HG03354 (cell line): ENCODE measurements at regions not wholly inside any gene's neighbourhood (a gene's known extent, or its start where the extent isn't known, plus 50 kb on each side); places are given as distances from the start of the nearest gene placed in this dataset.
"Not testable (repeated sequence)": the region's sequence is repeated elsewhere in the genome, so short reads cannot be mapped to it uniquely, and the experiment has no call there.

ENCODE experiments used
- ATAC-seq: cut with Tn5 transposase; IDR thresholded peaks from one replicate; pipeline ENCODE4 v1.9.1; 2021; ENCODE audit warnings: mild to moderate bottlenecking; ENCODE audit not compliant: unreplicated experiment, poor library complexity, severe bottlenecking

- ATAC-seq: no peak
Observed at GRCh38 chr4:79850626-79851025, 222.4 kb downstream of the ANTXR2 start.

- no peak for ATAC-seq
Observed at GRCh38 chr4:79848329-79848728, 224.7 kb downstream of the ANTXR2 start.

DNA sequence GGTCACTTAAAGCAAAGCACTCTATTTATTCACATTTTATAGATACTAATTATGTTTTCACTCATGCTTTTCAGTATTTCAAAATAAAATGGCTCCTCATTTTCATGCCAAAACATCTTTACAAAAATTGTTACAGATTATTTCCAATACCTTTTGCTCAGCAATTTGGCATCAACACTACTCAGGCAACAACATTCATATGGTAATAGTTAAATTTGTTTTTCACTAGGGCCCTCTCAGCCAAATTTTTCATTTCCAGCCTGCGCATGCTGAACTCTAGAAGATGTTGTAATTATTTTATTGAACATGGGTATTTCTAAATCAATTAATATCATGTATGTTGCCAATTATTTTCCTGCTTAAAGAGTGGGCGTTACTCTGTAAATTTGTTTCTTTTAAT is 225.6 kb downstream of the ANTXR2 start:
- ATAC-seq: no peak

- ATAC-seq: no peak
Observed at GRCh38 chr4:79842162-79842561, 230.9 kb downstream of the ANTXR2 start.

GRCh38 chr4:79833857-79834256 is 239.2 kb downstream of the ANTXR2 start:
- no peak for ATAC-seq

GRCh38 chr4:79831701-79832514 is 241.1 kb downstream of the ANTXR2 start:
- ATAC-seq: no peak

- ATAC-seq: no peak
Observed at GRCh38 chr4:79831119-79831528, 241.9 kb downstream of the ANTXR2 start.

- ATAC-seq: no peak
Observed at GRCh38 chr4:79827283-79827682, 245.7 kb downstream of the ANTXR2 start.

GRCh38 chr4:79823148-79823763 is 249.8 kb downstream of the ANTXR2 start:
- no peak for ATAC-seq

GRCh38 chr4:79820427-79820826 is 252.6 kb downstream of the ANTXR2 start:
- no peak for ATAC-seq

GRCh38 chr4:79807933-79808332 is 265.1 kb downstream of the ANTXR2 start:
- ATAC-seq: not testable (repeated sequence)

GRCh38 chr4:79798047-79798446 is 275.0 kb downstream of the ANTXR2 start:
- no peak for ATAC-seq

GRCh38 chr4:79796948-79797347 is 276.1 kb downstream of the ANTXR2 start:
- no peak for ATAC-seq

GRCh38 chr4:79788884-79789283 is 284.1 kb downstream of the ANTXR2 start:
- ATAC-seq: no peak

DNA sequence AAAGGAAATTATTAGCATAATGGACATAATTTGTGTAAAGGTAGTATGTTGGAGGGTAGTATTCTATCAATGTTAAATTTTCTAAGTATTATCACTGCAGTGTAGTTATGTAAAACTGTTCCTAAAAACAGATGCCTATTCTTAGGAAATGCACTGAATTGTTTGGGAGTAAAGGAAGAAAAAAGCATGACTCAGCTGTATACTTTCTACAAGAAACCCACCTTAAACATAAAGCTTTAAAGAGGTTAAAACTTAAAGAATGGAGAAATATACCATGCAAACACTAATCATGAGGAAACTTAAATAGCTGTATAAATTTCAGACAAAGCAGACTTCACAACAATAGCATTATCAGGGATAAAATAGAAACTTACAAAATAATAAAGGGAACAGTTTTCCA is 292.9 kb downstream of the ANTXR2 start:
- ATAC-seq: no peak

DNA sequence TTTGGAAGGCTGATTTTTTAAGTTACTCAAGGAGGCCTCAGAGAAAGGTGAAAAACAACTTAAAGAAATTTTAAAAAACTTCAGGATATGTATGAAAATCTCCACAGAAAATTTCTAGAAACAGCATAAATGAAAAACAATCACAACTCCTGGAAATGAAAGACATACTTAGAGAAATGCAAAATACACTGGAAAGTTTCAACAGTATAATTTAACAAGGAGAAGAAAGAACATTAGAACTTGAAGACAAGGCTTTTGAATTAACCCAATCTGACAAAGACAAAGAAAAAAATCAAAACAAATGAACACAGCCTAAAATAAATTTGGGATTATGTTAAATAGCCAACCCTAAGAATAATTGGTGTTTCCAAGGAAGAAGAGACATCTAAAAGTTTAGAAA is 300.5 kb downstream of the ANTXR2 start:
- no peak for ATAC-seq

DNA sequence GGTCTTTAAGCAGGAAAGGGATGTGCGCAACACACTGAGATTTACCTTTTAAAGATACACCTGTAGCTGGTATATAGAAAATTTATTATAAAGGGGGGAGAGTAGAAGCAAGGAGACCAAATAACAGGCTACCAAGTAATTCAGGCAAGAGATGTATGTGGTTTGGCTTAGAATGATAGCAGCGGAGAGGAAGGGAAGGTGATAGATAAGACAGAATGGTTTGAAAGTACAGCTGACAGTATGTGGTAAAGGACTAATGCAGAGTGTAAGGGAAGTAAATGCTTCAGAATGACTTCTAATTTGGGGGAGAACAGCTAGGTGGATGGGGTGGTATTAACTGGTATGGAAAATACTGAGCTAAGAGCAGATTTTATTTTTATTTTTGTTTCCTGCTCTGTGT is 308.9 kb downstream of the ANTXR2 start:
- ATAC-seq: no peak

- ATAC-seq: no peak
Observed at GRCh38 chr4:79763486-79764075, 309.4 kb downstream of the ANTXR2 start.

GRCh38 chr4:79759793-79760192 is 313.2 kb downstream of the ANTXR2 start:
- ATAC-seq: no peak

GRCh38 chr4:79757600-79757999 is 315.4 kb downstream of the ANTXR2 start:
- no peak for ATAC-seq
